CD14-positive monocyte (primary cell): ENCODE measurements at regions not wholly inside any gene's neighbourhood (a gene's known extent, or its start where the extent isn't known, plus 50 kb on each side); places are given as distances from the start of the nearest gene placed in this dataset.

Experiments used
- DNase-seq, 3 donors: peaks; one replicate each; pipeline ENCODE4 v3.0.0-alpha.2; 2011 to 2022
- H2AFZ ChIP-seq: 2 replicates; pipeline ENCODE4 v1.6.0; 2012; ENCODE audit warnings: mild to moderate bottlenecking, low read depth, low read length, inconsistent platforms; ENCODE audit not compliant: insufficient read depth, poor library complexity, severe bottlenecking
- H3K27ac ChIP-seq, 2 donors: 1 replicate in 1 of 2; 2 replicates in 1 of 2; pipeline ENCODE4 v1.5.1; 2012 to 2013; ENCODE audit warnings: low read length in 2 of 2, control low read depth in 1 of 2, inconsistent platforms in 1 of 2, low read depth in 1 of 2, mild to moderate bottlenecking in 1 of 2
- H3K27me3 ChIP-seq, 2 donors: one replicate each; pipeline versions ENCODE4 v1.6.0 to v1.6.1; 2011 to 2013; ENCODE audit warnings: low read length in 2 of 2; ENCODE audit not compliant: control insufficient read depth in 2 of 2, insufficient read depth in 2 of 2
- H3K36me3 ChIP-seq, 2 donors: replicated peaks in 1 of 2; 1 replicate in 1 of 2; 2 replicates in 1 of 2; pipeline versions ENCODE4 v1.5.1 to v1.6.1; 2012 to 2013; ENCODE audit warnings: low read length in 2 of 2, control low read depth in 1 of 2, inconsistent platforms in 1 of 2, mild to moderate bottlenecking in 1 of 2; ENCODE audit not compliant: insufficient read depth in 2 of 2, control insufficient read depth in 1 of 2
- H3K4me1 ChIP-seq, 2 donors: 1 replicate in 1 of 2; 2 replicates in 1 of 2; pipeline versions ENCODE4 v1.5.1 to v1.6.1; 2012 to 2013; ENCODE audit warnings: low read length in 2 of 2, control low read depth in 1 of 2, inconsistent platforms in 1 of 2, mild to moderate bottlenecking in 1 of 2, moderate library complexity in 1 of 2; ENCODE audit not compliant: insufficient read depth in 2 of 2, control insufficient read depth in 1 of 2
- H3K4me2 ChIP-seq: replicated peaks from 2 replicates; pipeline ENCODE3; 2012; ENCODE audit warnings: low read length, moderate library complexity, mild to moderate bottlenecking; ENCODE audit not compliant: poor library complexity, severe bottlenecking; ENCODE audit errors: extremely low read depth
- H3K4me3 ChIP-seq, 3 experiments: fragments of 200-600 bp in 1 of 3; sonication (generic) in 1 of 3; replicated peaks in 1 of 3; 1 replicate in 2 of 3; 2 replicates in 1 of 3; pipeline ENCODE4 v1.5.1; 2011 to 2013; ENCODE audit warnings: low read length in 3 of 3, mild to moderate bottlenecking in 3 of 3, control low read depth in 2 of 3, low read depth in 2 of 3, inconsistent platforms in 1 of 3, moderate library complexity in 1 of 3
- H3K79me2 ChIP-seq: 2 replicates; pipeline ENCODE4 v1.6.0; 2012; ENCODE audit warnings: mild to moderate bottlenecking, control low read depth, inconsistent platforms, low read length, moderate library complexity; ENCODE audit not compliant: insufficient read depth
- H3K9ac ChIP-seq: 2 replicates; pipeline ENCODE4 v1.6.0; 2017; ENCODE audit warnings: low read length, mild to moderate bottlenecking; ENCODE audit not compliant: insufficient read depth, poor library complexity, severe bottlenecking
- H3K9me3 ChIP-seq, 2 donors: replicated peaks in 1 of 2; 1 replicate in 1 of 2; 2 replicates in 1 of 2; pipeline versions ENCODE4 v1.5.1 to v1.6.1; 2012 to 2013; ENCODE audit warnings: low read length in 2 of 2, control low read depth in 1 of 2; ENCODE audit not compliant: control insufficient read depth in 1 of 2, insufficient read depth in 1 of 2
- H4K20me1 ChIP-seq: 2 replicates; pipeline ENCODE4 v1.6.0; 2012; ENCODE audit warnings: mild to moderate bottlenecking, low read length, control low read depth, moderate library complexity; ENCODE audit not compliant: insufficient read depth
- H3K27ac Mint-ChIP-seq, 7 donors: one replicate each; pipeline ENCODE4 v1.8.0; 2020; ENCODE audit warnings: mild to moderate bottlenecking in 7 of 7, mixed read lengths in 7 of 7, moderate library complexity in 6 of 7, inconsistent platforms in 2 of 7
- H3K27me3 Mint-ChIP-seq, 3 donors: one replicate each; pipeline ENCODE4 v1.8.0; 2021 to 2022; ENCODE audit warnings: low read depth in 3 of 3, mild to moderate bottlenecking in 3 of 3, mixed read lengths in 3 of 3, moderate library complexity in 3 of 3, inconsistent platforms in 1 of 3
- H3K36me3 Mint-ChIP-seq, 2 donors: one replicate each; pipeline ENCODE4 v1.8.0; 2020; ENCODE audit warnings: mixed read lengths in 2 of 2, inconsistent platforms in 1 of 2, mild to moderate bottlenecking in 1 of 2
- H3K4me1 Mint-ChIP-seq: one replicate; pipeline ENCODE4 v1.8.0; 2020; ENCODE audit warnings: mild to moderate bottlenecking, mixed read lengths
- H3K4me3 Mint-ChIP-seq, 2 donors: one replicate each; pipeline ENCODE4 v1.8.0; 2020; ENCODE audit warnings: mild to moderate bottlenecking in 2 of 2, mixed read lengths in 2 of 2, moderate library complexity in 1 of 2
- H3K9me3 Mint-ChIP-seq, 7 donors: one replicate each; pipeline ENCODE4 v1.8.0; 2020 to 2022; ENCODE audit warnings: mixed read lengths in 7 of 7, mild to moderate bottlenecking in 6 of 7, moderate library complexity in 6 of 7, inconsistent platforms in 2 of 7
- CTCF ChIP-seq: fragments of 200-600 bp; IDR thresholded peaks from one replicate; pipeline ENCODE4 v1.8.0; 2022; ENCODE audit warnings: antibody characterized with exemption, mild to moderate bottlenecking
- whole genome bisulfite sequencing: methylation state at CpG from one replicate; pipeline ENCODE4 v1.1.5; 2013; ENCODE audit warnings: missing lambda C conversion rate; ENCODE audit not compliant: insufficient coverage; 5-methylcytosine and 5-hydroxymethylcytosine counted together
- intact Hi-C, 2 donors: fragments of 100-400 bp; cut with micrococcal nuclease; formaldehyde crosslinking; loops; one replicate each; pipeline versions ENCODE4 v1.15.0 to v1.15.1; 2023

GRCh38 chr1:29732453-29732852 lies 496.1 kb downstream of the PTPRU start:
- peak overlapping the region in 2 of 7 donors; percentile 44 to 55 for H3K27ac Mint-ChIP-seq
- DNase-seq, result peak; percentile 26 to 50 (median 44)
- WGBS, result 20% methylated on average over 3 of the region's 3 CpGs

GRCh38 chr1:29730623-29731022 lies 494.3 kb downstream of the PTPRU start:
- H3K4me3 ChIP-seq, result no peak overlapping the region
- Mint-ChIP-seq H3K27ac (peak overlapping the region in 1 of 7 donors; percentile 21), H3K9me3 (no peaks in the 10 kb centered on the region), H3K4me1 (peaks cover 18% of the 10 kb centered on the region), H3K4me3 (no peak overlapping the region), H3K36me3 (no peaks in the 10 kb centered on the region), H3K27me3 (peaks cover 2 to 5% (median 2%) of the 10 kb centered on the region in 3 donors)
- H3K27me3 ChIP-seq, result no peaks in the 10 kb centered on the region
- no peaks in the 10 kb centered on the region for H4K20me1 ChIP-seq
- H3K4me2 ChIP-seq, result no peak overlapping the region
- no peak for TF ChIP-seq CTCF
- no peak overlapping the region for H3K27ac ChIP-seq
- H3K9me3 ChIP-seq, result no peaks in the 10 kb centered on the region
- intact Hi-C loops, result no loop called here
- no peaks in the 10 kb centered on the region for H3K36me3 ChIP-seq
- DNase-seq, result no peak
- no peak overlapping the region for H3K9ac ChIP-seq
- H3K4me1 ChIP-seq, result peaks cover 15 to 16% of the 10 kb centered on the region in 2 donors
- no peak overlapping the region for H2AFZ ChIP-seq
- H3K79me2 ChIP-seq, result no peaks in the 10 kb centered on the region
- 90% methylated on average over 4 of the region's 5 CpGs for WGBS

More at GRCh38 chr1:29732453-29732852, 496.1 kb downstream of the PTPRU start:
- H2AFZ ChIP-seq, result no peak overlapping the region
- H3K27ac ChIP-seq, result no peak overlapping the region
- H3K9me3 ChIP-seq, result no peaks in the 10 kb centered on the region
- intact Hi-C loops, result no loop called here
- H3K9ac ChIP-seq, result no peak overlapping the region
- peak overlapping the region in 1 of 2 donors; percentile 64 for H3K4me3 Mint-ChIP-seq
- peaks cover 15 to 16% of the 10 kb centered on the region in 2 donors for H3K4me1 ChIP-seq
- H3K79me2 ChIP-seq, result no peaks in the 10 kb centered on the region
- H3K27me3 ChIP-seq, result no peaks in the 10 kb centered on the region
- no peaks in the 10 kb centered on the region for H3K36me3 Mint-ChIP-seq
- H3K4me3 ChIP-seq, result peak overlapping the region in 1 of 3 experiments; percentile 11
- H3K9me3 Mint-ChIP-seq, result no peaks in the 10 kb centered on the region
- H3K27me3 Mint-ChIP-seq, result peaks cover 0 to 5% (median 2%) of the 10 kb centered on the region in 3 donors
- peak overlapping the region; percentile 41 for H3K4me2 ChIP-seq
- peaks cover 18% of the 10 kb centered on the region for H3K4me1 Mint-ChIP-seq
- TF ChIP-seq CTCF, result no peak
- no peaks in the 10 kb centered on the region for H3K36me3 ChIP-seq
- no peaks in the 10 kb centered on the region for H4K20me1 ChIP-seq
